GM18867 (cell line): ENCODE measurements at regions not wholly inside any gene's neighbourhood (a gene's known extent, or its start where the extent isn't known, plus 50 kb on each side); places are given as distances from the start of the nearest gene placed in this dataset.

Experiments used
- ATAC-seq: cut with Tn5 transposase; IDR thresholded peaks from one replicate; pipeline ENCODE4 v1.9.1; 2021; ENCODE audit warnings: mild to moderate bottlenecking, moderate library complexity; ENCODE audit not compliant: unreplicated experiment

DNA sequence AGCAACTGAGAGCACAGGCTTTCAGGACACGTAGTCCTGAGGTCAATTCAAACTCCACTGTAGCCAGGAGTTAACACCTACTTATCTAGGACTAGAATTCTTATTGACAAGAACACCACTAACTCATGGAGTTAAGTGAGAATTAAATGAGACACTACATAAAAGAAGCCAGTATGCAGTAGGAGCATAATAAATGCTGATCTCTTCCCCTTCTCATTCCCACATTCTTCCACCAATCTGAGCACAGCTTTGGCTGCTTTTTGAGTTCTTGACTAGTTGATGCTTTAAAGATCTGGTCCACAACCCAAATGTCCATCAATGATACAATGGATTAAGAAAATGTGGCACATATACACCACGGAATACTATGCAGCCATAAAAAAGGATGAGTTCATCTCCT lies 55.2 kb downstream of the TTC32 start:
- no peak for ATAC-seq

DNA sequence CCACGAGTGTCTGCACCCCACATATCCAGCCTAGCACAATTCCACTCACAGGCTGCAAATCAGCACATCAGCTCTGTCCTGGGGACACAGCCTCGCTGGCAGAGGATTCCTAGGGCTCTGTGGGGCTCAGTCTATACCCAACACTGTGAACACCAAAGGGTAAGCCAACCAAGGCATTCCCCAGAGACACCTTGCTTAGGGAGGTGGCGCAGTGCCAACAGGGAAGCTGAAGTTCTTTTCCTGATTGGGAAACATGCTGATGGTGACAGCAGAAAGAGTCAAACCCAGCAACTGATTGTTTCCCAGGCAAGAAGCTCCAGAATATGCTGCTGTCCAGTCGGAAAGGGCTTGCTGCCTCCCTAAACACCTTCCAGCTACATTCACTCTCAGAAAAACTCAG lies 55.8 kb downstream of the TTC32 start:
- ATAC-seq = no peak

DNA sequence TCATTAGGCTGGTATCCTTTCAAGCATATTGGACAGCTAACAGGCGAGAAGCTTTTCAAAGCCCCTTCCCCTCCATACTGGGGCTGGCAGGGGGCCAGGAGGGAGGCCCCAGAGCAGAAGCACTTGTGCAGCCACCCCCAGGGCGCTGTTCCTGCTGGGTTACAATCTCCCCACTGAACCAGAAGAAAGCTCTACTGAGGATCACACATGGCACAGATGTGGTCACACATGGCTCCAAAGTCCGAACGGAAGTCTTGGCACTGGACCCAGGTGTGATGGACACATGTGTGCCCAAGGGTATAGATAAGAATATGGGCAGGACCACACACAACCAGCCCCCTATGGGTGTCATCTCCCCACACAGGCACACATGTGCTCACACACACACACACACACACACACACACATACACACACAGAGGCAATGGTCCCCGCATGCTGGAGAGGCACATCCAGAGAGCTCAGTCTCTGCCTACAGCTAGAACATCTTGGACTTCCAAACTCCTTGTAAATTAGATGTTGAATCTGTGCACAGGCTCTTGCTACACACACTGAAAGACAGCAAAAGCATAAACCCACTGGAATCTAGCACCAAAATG lies 56.4 kb downstream of the TTC32 start:
- no peak for ATAC-seq

DNA sequence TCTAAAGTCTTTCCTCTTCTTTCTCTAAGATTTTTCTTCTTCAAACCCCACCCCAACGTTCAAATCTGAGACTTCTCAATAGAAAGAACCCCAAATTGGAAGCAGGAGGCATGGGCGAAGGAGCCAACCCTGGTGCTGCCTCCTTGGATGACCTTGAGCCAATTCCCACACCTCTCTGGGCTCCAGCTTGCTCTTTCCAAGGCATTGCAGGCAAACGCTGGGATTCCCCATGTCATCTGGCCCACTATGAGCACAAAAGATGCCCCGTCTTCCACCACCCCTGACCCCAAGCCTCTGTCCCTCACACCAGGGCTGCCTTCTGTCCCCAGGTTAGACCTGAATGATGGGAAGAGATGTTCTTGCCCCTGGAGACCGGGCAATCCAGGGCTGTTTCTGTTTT lies 57.0 kb downstream of the TTC32 start:
- ATAC-seq = no peak

DNA sequence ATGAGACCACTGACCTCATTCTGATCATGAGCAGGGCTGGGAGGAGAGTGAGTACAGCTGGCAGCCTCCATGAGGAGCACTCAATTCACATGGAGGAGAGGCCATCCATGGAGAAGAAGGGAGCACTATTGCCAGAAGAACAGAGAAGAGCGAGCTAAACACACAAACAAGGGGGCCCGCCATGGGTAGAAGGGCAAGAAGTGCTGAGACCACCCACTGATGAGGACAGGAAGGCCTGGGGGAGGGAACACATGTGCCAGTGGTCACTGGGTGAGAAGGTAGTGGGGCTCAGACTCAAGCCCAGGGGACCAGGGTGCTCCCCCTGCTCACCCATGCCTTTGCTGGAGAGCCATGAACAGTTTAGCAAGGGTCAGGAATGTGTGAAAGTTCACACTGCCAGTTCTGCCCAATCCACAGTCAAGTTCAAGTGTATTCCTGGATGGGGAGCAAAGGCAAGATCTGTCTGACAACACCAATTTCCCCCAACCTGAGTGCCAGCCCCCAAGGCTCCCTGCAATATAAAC lies 57.7 kb downstream of the TTC32 start:
- ATAC-seq = no peak

DNA sequence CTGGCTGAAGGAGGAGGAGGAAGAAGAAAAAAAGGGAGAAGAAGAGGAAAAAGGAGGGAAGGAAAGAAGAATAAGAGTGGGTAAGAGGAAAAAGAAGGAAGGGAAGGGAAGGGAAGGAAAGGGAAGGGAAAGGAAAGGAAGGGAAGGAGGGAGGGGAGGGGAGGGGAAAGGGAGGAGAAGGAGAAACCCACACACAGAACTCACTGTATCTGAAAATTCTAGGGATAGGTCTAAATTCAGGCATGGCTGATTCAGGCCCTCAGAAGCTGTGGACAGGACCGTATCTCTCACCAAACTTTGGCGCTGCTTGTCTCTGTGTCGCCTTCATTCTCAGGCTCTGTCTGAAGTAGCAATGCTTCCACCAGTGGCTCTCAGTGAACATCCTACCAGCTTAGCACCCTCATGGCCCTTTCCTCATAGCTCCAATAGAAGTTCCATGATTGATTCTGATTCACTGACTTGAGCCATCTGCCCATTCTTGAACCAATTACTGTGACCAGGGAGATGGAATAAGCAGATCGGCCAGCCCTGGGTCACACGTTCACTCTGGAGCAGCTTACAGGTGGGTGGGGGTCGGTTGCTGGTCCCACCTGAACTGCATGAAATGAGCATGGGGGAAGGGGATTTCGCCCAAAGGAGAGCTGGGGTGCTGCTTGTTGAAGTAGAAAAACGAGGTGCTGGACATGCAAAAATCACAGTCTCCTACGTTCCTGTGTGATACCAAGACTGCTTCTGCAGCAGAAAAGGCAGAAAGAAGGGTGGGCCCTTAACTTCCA lies 59.7 kb downstream of the TTC32 start:
- ATAC-seq = no peak

DNA sequence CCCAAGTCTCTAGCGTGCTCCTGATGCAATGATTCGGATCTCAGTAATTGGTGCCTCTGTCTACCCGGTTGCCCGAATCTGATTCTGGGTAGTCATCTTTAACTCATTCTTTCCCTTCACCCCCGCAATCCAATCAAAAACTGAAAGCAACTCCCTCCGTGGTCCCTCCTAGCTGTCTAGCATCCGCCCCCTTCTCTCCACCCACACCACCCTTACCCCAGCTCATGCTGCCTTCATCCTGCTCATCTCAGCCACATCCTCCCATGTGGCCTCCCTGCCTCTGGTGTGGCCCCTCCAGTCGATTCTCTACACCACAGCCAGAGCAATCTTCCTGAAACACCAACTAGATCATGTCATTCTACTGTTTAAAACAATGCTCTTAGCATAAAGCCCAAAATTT lies 62.3 kb downstream of the TTC32 start:
- no peak for ATAC-seq

DNA sequence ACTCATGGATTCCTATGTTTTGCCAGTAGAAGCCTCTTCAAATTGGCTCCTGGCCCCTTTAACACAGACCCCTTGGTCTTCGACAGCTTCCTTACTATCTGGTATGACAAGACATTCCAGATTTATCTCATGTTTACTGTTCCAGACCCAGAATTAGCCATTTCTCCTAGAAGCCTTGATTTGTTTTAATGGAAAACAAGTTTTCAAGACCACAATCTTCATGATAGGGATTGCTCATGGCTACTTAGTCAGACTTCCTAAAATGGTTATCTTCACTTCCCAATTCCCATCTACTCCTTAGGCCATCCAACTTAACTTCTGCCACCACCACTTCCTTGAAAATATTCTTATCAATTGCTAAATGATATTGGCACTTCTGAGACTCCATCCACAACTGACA lies 63.2 kb downstream of the TTC32 start:
- ATAC-seq = no peak

DNA sequence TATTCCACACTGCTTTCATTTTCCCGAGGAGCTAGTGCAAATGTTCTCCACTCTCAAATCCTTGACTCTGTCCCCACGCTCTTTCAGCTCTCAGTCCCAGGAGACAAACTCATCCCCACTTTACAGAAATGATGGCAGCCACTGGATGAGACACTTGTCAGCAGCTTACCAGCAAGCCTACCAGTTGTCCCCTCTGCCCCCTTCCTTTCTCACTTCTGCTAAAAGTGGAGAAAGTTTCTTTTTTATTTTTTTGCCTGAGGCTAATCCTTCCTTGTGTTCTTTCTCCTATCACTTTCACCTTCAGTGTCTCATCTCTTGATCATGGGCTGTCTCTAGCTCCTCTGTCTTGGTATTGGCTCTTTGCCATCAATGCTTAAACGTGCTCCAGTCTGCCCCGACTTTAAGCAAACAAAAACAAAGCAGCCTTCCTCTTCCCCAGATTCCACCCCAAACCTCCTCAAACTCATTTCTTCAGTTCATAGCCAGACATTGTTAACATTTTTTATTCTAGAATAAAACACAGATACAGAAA lies 64.5 kb downstream of the TTC32 start:
- ATAC-seq = no peak

DNA sequence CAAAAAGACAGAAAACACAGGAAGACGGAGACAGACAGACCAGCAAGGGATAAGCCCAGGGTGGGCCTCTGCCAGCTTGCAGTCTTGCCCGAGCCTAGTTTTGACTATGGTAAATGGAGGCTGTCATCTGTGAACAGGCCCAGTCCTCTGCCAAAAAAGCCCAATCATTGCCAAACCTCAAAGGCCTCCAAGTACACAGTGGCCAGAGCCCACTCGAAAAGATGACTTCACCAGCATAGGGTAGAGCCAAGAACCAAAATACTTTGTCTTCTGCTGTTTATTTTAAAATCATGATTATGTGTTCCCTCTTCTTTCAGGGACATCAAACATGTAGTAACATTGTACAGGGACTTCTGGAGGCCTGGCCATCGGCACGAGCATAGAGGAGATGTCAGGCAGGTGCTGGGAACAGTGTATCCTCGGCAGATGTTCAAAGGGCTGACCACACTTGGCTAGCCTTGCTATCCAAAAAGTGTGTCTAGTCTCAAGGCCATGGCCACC lies 66.0 kb downstream of the TTC32 start:
- ATAC-seq = no peak

DNA sequence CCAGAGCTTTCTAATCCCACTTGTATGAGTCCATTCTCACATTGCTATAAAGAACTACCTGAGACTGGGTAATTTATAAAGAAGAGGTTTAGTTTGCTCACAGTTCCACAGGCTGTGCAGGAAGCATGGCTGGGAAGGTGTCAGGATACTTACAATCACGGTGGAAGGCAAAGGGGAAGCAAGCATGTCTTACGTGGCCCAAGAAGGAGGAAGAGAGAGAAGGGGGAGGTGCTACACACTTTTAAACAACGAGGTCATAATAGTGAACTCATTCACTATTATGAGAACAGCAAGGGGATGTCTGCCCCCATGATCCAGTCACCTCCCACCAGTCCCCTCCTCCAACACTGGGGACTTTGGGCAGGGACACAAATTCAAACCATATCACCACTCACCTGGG lies 67.8 kb downstream of the TTC32 start:
- no peak for ATAC-seq

DNA sequence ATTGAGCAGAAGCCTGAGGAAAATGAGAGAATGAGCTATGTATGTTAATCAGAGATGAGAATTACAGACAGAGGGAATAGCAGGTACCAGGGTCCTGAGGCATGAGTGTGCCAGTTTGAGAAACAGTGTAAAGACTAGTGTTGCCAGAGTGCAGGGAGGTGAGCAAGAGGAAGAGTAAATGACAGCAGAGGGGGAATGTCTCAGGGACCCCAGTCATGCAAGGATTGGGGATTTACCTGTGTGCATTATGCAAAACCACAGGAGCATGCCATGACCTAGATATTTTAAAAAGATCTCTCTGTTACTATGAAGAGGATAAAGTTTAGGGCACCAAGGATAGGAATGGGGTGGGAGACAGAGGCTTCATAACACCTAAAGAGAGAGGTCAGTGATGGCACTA lies 72.1 kb downstream of the TTC32 start:
- ATAC-seq = no peak

DNA sequence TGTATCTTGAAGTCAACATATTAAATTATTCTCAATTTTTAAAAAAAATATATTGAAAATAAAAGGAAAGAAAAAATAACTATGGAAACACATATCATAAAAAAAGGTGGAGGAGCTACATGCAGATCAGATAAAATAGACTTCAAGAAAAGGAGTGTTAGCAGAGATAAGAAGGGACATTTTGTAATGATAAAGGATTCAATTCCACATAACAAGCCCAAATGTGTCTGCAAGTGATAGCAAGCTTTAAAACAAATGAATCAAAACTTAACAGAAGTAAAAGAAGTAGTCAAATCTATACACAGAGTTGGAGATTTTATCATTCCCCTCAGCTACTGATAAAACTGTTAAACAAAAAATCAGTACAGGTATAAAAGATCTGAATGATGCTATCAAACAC lies 74.9 kb downstream of the TTC32 start:
- no peak for ATAC-seq

DNA sequence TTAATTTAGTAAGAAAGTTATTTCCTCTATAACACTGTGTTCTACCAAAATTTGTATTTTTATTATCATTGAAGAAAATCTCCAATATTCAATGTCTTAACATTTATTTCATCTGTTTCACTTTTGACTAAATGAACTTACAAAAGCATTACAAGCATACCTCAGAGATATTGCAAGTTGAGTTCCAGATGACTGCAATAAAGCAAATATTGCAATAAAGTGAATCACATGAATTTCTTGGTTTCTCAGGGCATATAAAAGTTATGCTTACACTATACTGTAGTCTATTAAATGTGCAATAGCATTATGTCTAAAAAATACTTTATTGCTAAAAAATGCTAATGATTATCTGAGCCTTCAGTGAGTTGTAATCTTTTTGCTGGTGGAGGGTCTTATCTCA lies 78.3 kb downstream of the TTC32 start:
- ATAC-seq = no peak

DNA sequence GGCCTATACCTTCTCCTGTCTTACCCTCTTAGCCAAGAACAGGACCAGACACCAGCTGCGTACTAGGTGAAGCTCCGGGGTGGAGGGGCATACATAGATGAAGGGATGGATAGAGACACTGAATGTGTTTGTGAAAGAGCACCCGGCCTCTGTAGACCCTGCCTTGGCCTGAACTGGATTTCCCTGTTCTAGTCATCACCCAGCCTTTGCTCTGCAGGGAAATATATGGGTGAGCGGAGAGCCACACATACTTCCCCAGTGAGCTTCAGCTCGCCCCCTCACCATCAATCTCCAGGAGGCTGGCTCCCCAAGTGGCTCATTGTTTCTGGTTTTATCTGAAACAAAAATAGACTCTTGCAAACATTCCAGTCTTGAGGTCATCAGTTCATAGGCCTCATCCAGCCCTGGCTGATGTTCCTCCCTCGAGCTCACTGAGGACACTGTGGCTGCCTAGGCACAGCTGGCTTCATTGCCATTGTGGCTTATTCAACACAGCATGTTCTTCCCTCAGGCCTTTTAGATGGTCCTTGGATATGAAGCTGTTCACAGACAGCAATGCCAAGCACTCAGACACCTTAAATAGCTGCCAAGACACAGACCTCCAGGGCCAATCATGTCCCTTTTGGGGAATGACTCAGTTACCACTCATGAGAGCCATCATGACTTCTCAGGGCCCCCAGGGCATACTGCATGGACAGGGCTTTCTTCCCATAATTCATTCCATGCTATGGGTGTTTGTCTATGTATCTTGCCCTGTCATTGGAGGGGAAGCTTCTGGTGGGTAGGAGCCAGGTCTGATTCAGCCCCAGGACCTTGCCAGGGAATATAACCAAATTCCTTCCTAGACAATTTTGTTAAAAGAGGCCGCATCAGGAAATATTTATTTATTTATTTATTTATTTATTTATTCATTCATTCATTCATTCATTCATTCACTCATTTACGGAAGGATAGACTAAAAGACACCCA lies 82.4 kb downstream of the TTC32 start:
- ATAC-seq = no peak

DNA sequence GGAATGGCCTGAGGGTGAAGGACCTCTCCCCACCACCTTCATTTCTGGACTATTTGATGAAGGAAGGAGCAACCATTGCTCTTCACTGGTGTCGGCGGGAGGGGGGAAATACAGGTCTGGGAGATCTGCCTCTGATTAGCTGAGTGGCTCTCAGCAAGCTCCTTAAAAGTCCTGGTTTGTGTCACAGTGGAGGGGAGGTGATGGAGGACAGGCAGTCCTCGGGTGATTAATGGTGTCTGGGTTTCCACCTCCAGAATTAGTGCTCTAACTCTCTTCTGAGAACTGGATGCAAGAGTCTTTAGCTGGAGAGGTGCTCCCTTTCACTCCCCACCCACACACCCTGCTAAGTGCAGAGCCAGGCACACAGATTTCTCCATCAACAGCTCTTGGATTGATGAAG lies 83.2 kb downstream of the TTC32 start:
- ATAC-seq = no peak

DNA sequence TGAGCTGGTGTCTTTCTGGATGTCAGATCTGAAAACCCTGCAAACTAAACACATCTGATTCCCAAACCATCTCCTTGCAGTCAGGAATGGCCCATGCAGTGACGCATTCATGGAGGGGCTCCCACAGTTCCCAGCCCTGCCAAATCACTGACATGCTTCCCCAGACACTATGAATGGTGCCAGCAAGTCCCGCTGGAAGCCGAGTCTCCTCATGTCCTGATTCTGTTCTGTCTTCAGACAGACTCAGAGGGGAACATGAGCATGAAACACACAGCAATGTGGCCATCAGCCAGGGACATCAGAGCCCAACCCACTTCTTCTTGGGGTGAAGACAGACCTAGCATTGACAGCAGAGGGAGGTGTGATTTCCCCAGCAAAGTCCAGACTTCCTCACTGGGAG lies 83.7 kb downstream of the TTC32 start:
- ATAC-seq = no peak

DNA sequence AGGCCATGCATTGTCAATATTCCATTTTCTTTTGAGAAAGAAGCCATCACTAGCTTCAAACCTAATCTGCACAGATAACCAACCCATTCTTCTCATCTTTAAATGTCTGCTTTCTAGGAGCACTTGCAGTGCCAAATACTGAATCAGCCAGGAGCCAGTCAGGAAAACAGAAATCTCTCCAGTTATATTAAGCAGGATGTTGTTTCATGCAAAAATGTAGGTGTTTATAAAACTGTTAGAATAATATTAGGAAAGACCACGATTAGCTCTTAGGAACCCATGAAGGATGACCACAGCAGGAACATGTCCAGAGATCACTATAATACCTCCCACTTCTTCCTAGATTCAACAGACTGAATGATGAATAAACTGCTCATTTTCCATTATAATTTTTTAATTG lies 86.0 kb downstream of the TTC32 start:
- ATAC-seq = no peak

DNA sequence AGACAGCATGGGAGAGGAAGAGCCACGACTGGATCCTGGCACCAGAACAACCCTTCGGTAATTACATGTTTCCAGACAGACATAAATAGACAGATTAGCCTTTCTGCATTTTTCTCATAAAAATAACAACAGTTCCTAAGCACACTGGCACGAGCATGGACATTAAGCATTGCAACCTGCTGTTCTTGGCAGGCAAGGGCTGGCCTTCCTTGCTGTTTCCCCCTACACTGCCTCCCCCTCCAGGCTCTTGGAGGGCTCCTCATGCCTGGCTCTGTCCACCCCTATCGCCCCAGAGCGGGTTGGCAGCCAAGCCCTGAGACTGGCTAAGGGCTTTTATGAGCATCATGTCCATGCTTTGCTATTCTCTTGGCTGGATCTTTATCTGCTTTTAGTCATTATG lies 89.6 kb downstream of the TTC32 start:
- ATAC-seq = no peak

DNA sequence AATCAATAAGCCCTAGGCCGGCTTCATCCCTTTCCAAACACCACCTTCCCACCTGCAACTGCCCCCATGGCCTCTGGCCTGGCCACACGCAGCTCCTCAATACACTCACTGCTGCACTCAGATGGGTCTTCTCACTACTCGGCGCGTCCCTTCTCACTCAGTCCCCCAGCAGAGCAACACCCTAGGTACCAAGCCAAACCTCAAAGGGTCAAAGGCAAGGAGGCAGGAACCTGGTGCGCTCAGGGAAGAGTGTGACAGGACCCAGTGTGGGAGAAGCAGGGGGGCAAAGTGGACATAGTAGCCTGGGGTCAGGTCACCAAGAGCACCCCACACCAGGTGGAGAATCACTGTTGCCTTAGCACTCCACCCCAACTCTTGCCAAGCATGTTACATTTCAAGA lies 90.6 kb downstream of the TTC32 start:
- no peak for ATAC-seq

DNA sequence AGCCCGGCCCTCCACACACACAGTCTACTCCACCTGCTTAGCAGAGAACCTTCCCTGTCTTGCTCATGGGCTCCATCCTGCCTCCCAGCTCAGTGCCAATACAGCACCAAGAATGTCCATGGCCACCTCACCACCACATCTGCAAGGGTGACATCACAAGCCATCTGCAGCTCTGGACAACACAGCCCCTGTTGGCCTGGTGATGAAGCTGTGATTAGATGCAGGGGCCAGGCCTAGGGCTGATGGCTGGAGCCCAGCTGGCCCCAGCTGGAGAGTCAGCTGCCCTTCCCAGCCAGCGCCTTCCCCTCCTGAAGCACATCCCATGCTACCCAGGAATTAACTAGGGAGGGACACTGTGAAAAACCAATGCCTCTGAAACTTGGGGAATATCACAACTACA lies 91.1 kb downstream of the TTC32 start:
- no peak for ATAC-seq
